ENCODE measurements at regions not wholly inside any gene's neighbourhood (a gene's known extent, or its start where the extent isn't known, plus 50 kb on each side); places are given as distances from the start of the nearest gene placed in this dataset.
"Not testable (repeated sequence)": the region's sequence is repeated elsewhere in the genome, so short reads cannot be mapped to it uniquely, and the experiment has no call there.

GRCh38 chr6:163717106-163717764, 302.7 kb downstream of the QKI start:
- no peak for DNase-seq (ENCODE audit: low read depth)

- no peak for DNase-seq (ENCODE audit: low read depth)
Observed at GRCh38 chr6:163716690-163717089, 302.2 kb downstream of the QKI start.

GRCh38 chr6:163715846-163716245, 301.3 kb downstream of the QKI start:
- no peak for DNase-seq (ENCODE audit: low read depth)

GRCh38 chr6:163714179-163714578, 299.7 kb downstream of the QKI start:
- no peak for DNase-seq (ENCODE audit: low read depth)

- DNase-seq (ENCODE audit: low read depth), result no peak
Observed at GRCh38 chr6:163712981-163713380, 298.5 kb downstream of the QKI start.

- DNase-seq (ENCODE audit: low read depth), result no peak
Observed at GRCh38 chr6:163712566-163712961, 298.0 kb downstream of the QKI start.

- no peak for DNase-seq (ENCODE audit: low read depth)
Observed at GRCh38 chr6:163711615-163712565, 297.4 kb downstream of the QKI start.

- DNase-seq (ENCODE audit: low read depth), result no peak
Observed at GRCh38 chr6:163710532-163711470, 296.3 kb downstream of the QKI start.

- DNase-seq (ENCODE audit: low read depth), result no peak
Observed at GRCh38 chr6:163709693-163710092, 295.2 kb downstream of the QKI start.

- DNase-seq (ENCODE audit: low read depth), result no peak
Observed at GRCh38 chr6:163709255-163709654, 294.7 kb downstream of the QKI start.

- DNase-seq (ENCODE audit: low read depth), result no peak
Observed at GRCh38 chr6:163708466-163708865, 293.9 kb downstream of the QKI start.

GRCh38 chr6:163707387-163708355, 293.2 kb downstream of the QKI start:
- DNase-seq (ENCODE audit: low read depth), result no peak

GRCh38 chr6:163706500-163707087, 292.1 kb downstream of the QKI start:
- no peak for DNase-seq (ENCODE audit: low read depth)

- DNase-seq (ENCODE audit: low read depth), result no peak
Observed at GRCh38 chr6:163705923-163706322, 291.4 kb downstream of the QKI start.

- DNase-seq (ENCODE audit: low read depth), result no peak
Observed at GRCh38 chr6:163702736-163703135, 288.2 kb downstream of the QKI start.

GRCh38 chr6:163701762-163702161, 287.2 kb downstream of the QKI start:
- DNase-seq (ENCODE audit: low read depth), result no peak

GRCh38 chr6:163698086-163698485, 283.6 kb downstream of the QKI start:
- DNase-seq (ENCODE audit: low read depth), result no peak

GRCh38 chr6:163696311-163696710, 281.8 kb downstream of the QKI start:
- DNase-seq (ENCODE audit: low read depth), result not testable (repeated sequence)

- no peak for DNase-seq (ENCODE audit: low read depth)
Observed at GRCh38 chr6:163695414-163695864, 280.9 kb downstream of the QKI start.

- no peak for DNase-seq (ENCODE audit: low read depth)
Observed at GRCh38 chr6:163694988-163695398, 280.5 kb downstream of the QKI start.

Data from activated T-helper 9 cell treated with anti-CD3 and anti-CD28 coated beads, Interleukin-2, amount 50 U/mL, for 16 hours (primary cell).